Hepatocyte (in vitro differentiated cells): ENCODE measurements at regions not wholly inside any gene's neighbourhood (a gene's known extent, or its start where the extent isn't known, plus 50 kb on each side); places are given as distances from the start of the nearest gene placed in this dataset.

Source experiments
- DNase-seq: peaks from one replicate; pipeline ENCODE4 v3.0.0-alpha.2; 2016; ENCODE audit warnings: low spot score
- H2AFZ ChIP-seq: fragments of 200-600 bp; sonication (generic); 2 replicates; pipeline ENCODE4 v1.6.0; 2016; ENCODE audit warnings: antibody characterized with exemption, mild to moderate bottlenecking
- H3K27ac ChIP-seq: fragments of 200-600 bp; sonication (generic); 2 replicates; pipeline ENCODE4 v1.5.1; 2016; ENCODE audit warnings: mild to moderate bottlenecking
- H3K27me3 ChIP-seq: fragments of 200-600 bp; sonication (generic); 2 replicates; pipeline ENCODE4 v1.6.1; 2016
- H3K36me3 ChIP-seq: fragments of 200-600 bp; sonication (generic); replicated peaks from 2 replicates; pipeline ENCODE4 v1.5.1; 2016; ENCODE audit warnings: low read depth; ENCODE audit not compliant: insufficient read depth
- H3K4me1 ChIP-seq: fragments of 200-600 bp; sonication (generic); 2 replicates; pipeline ENCODE4 v1.5.1; 2016; ENCODE audit warnings: mild to moderate bottlenecking, moderate library complexity; ENCODE audit not compliant: insufficient read depth
- H3K4me2 ChIP-seq: fragments of 200-600 bp; sonication (generic); 2 replicates; pipeline ENCODE4 v1.6.0; 2016
- H3K4me3 ChIP-seq: fragments of 200-600 bp; sonication (generic); 2 replicates; pipeline ENCODE4 v1.5.1; 2016; ENCODE audit warnings: mild to moderate bottlenecking
- H3K79me2 ChIP-seq: fragments of 200-600 bp; sonication (generic); 2 replicates; pipeline ENCODE4 v1.6.0; 2017; ENCODE audit warnings: mild to moderate bottlenecking
- H3K9me2 ChIP-seq: fragments of 200-600 bp; sonication (generic); replicated peaks from 2 replicates; pipeline ENCODE4 v1.6.0; 2017; ENCODE audit warnings: mild to moderate bottlenecking; ENCODE audit not compliant: insufficient read depth
- H3K9me3 ChIP-seq: fragments of 200-600 bp; sonication (generic); 2 replicates; pipeline ENCODE4 v1.5.1; 2016; ENCODE audit warnings: low read depth, mild to moderate bottlenecking
- H4K20me1 ChIP-seq: fragments of 200-600 bp; sonication (generic); 2 replicates; pipeline ENCODE4 v1.6.0; 2016; ENCODE audit warnings: mild to moderate bottlenecking; ENCODE audit not compliant: insufficient read depth, poor library complexity, severe bottlenecking
- EZH2 ChIP-seq: fragments of 200-600 bp; sonication (generic); IDR thresholded peaks from 2 replicates; pipeline ENCODE4 v1.6.1; 2016; ENCODE audit warnings: antibody characterized with exemption, mild to moderate bottlenecking, borderline replicate concordance
- EZH2phosphoT487 ChIP-seq: fragments of 200-600 bp; sonication (generic); IDR thresholded peaks from one replicate; pipeline ENCODE4 v1.6.1; 2018; ENCODE audit warnings: antibody characterized with exemption, mild to moderate bottlenecking, low read depth, moderate library complexity; ENCODE audit not compliant: unreplicated experiment, severe bottlenecking
- WGBS: methylation state at CpG from one replicate; pipeline ENCODE4 v1.1.6; 2016; ENCODE audit warnings: low lambda C conversion rate; ENCODE audit errors: missing lambda C conversion rate; 5-methylcytosine and 5-hydroxymethylcytosine counted together
- TF ChIP-seq, protein P1 (sequence below): fragments of 200-600 bp; sonication (generic); IDR thresholded peaks from 2 replicates; pipeline ENCODE4 v1.5.1; 2016; ENCODE audit warnings: antibody characterized with exemption, mild to moderate bottlenecking; ENCODE audit not compliant: poor library complexity

- Histone ChIP-seq H3K27ac (no peak overlapping the region), H4K20me1 (no peaks in the 10 kb centered on the region), H3K36me3 (no peaks in the 10 kb centered on the region), H3K4me1 (no peaks in the 10 kb centered on the region), H3K9me2 (no peaks in the 10 kb centered on the region), H3K4me2 (no peak overlapping the region), H3K9me3 (no peaks in the 10 kb centered on the region), H3K79me2 (no peaks in the 10 kb centered on the region), H3K4me3 (no peak overlapping the region), H2AFZ (no peak overlapping the region), H3K27me3 (no peaks in the 10 kb centered on the region)
- no peak for TF ChIP-seq EZH2phosphoT487
- TF ChIP-seq EZH2, result no peak
- TF ChIP-seq, protein P1, sequence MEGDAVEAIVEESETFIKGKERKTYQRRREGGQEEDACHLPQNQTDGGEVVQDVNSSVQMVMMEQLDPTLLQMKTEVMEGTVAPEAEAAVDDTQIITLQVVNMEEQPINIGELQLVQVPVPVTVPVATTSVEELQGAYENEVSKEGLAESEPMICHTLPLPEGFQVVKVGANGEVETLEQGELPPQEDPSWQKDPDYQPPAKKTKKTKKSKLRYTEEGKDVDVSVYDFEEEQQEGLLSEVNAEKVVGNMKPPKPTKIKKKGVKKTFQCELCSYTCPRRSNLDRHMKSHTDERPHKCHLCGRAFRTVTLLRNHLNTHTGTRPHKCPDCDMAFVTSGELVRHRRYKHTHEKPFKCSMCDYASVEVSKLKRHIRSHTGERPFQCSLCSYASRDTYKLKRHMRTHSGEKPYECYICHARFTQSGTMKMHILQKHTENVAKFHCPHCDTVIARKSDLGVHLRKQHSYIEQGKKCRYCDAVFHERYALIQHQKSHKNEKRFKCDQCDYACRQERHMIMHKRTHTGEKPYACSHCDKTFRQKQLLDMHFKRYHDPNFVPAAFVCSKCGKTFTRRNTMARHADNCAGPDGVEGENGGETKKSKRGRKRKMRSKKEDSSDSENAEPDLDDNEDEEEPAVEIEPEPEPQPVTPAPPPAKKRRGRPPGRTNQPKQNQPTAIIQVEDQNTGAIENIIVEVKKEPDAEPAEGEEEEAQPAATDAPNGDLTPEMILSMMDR, result no peak
- 56% methylated on average over 9 of the region's 9 CpGs for WGBS
- peak; percentile 66 for DNase-seq
Measured at GRCh38 chr17:33871720-33872540, 383.2 kb upstream of the CCL2 start.

DNA sequence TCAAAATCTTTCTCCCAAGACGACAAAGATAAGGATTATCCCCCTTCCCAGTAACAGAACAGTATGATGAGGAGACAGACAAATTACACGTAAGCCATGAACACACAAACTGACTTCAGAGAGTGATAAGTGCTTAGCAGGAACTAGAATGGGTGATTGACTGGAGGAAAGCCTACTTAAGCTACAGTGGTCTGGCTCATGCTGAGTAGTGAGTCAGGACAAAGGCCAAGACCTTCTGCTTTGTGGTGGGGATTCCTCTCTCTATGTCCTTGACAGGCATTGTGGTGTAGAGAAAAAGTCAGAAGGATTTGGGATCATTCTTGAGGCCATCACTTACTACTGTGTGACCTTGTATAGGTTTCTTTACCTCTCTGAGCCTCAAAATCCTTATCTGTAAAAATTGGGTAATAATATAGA, 381.9 kb upstream of the CCL2 start:
- Histone ChIP-seq H3K27ac (no peak overlapping the region), H3K4me1 (no peaks in the 10 kb centered on the region), H4K20me1 (no peaks in the 10 kb centered on the region), H2AFZ (no peak overlapping the region), H3K9me3 (no peaks in the 10 kb centered on the region), H3K79me2 (no peaks in the 10 kb centered on the region), H3K36me3 (no peaks in the 10 kb centered on the region), H3K4me3 (no peak overlapping the region), H3K9me2 (no peaks in the 10 kb centered on the region), H3K27me3 (no peaks in the 10 kb centered on the region), H3K4me2 (no peak overlapping the region)
- TF ChIP-seq EZH2phosphoT487, result no peak
- TF ChIP-seq, protein P1, result no peak
- no peak for TF ChIP-seq EZH2
- 33% methylated on average over 2 of the region's 2 CpGs for WGBS
- no peak for DNase-seq

- no peaks in the 10 kb centered on the region for H4K20me1 ChIP-seq
- TF ChIP-seq EZH2 (no peak), EZH2phosphoT487 (no peak)
- TF ChIP-seq, protein P1, result no peak
- DNase-seq, result no peak
- H3K9me2 ChIP-seq, result no peaks in the 10 kb centered on the region
- WGBS, result 88% methylated on average over 2 of the region's 2 CpGs
- no peaks in the 10 kb centered on the region for H3K27me3 ChIP-seq
- no peaks in the 10 kb centered on the region for H3K9me3 ChIP-seq
- H3K4me1 ChIP-seq, result no peaks in the 10 kb centered on the region
- no peak overlapping the region for H3K4me3 ChIP-seq
- H3K4me2 ChIP-seq, result no peak overlapping the region
- H3K36me3 ChIP-seq, result no peaks in the 10 kb centered on the region
- H3K79me2 ChIP-seq, result no peaks in the 10 kb centered on the region
- H2AFZ ChIP-seq, result no peak overlapping the region
- H3K27ac ChIP-seq, result no peak overlapping the region
Measured at GRCh38 chr17:33874617-33875060, 380.4 kb upstream of the CCL2 start.
